GM19351 (cell line): ENCODE measurements at regions not wholly inside any gene's neighbourhood (a gene's known extent, or its start where the extent isn't known, plus 50 kb on each side); places are given as distances from the start of the nearest gene placed in this dataset.
"Not testable (repeated sequence)": the region's sequence is repeated elsewhere in the genome, so short reads cannot be mapped to it uniquely, and the experiment has no call there.

Experiments
- ATAC-seq: cut with Tn5 transposase; IDR thresholded peaks from one replicate; pipeline ENCODE4 v1.9.1; 2021; ENCODE audit warnings: mild to moderate bottlenecking, moderate library complexity; ENCODE audit not compliant: unreplicated experiment

- no peak for ATAC-seq
Observed at GRCh38 chr22:48068323-48068885, 1306.0 kb downstream of the TBC1D22A start.

- no peak for ATAC-seq
Observed at GRCh38 chr22:48065892-48066291, 1303.4 kb downstream of the TBC1D22A start.

- no peak for ATAC-seq
Observed at GRCh38 chr22:48061726-48062125, 1299.3 kb downstream of the TBC1D22A start.

- ATAC-seq, result no peak
Observed at GRCh38 chr22:48060266-48060665, 1297.8 kb downstream of the TBC1D22A start.

- ATAC-seq, result not testable (repeated sequence)
Observed at GRCh38 chr22:48059521-48059920, 1297.1 kb downstream of the TBC1D22A start.

- no peak for ATAC-seq
Observed at GRCh38 chr22:48057116-48057835, 1294.8 kb downstream of the TBC1D22A start.

- ATAC-seq, result no peak
Observed at GRCh38 chr22:48055827-48056226, 1293.4 kb downstream of the TBC1D22A start.

GRCh38 chr22:48055185-48055584 lies 1292.7 kb downstream of the TBC1D22A start:
- ATAC-seq, result no peak

- no peak for ATAC-seq
Observed at GRCh38 chr22:48054596-48054995, 1292.1 kb downstream of the TBC1D22A start.

- ATAC-seq, result no peak
Observed at GRCh38 chr22:48053973-48054372, 1291.5 kb downstream of the TBC1D22A start.

GRCh38 chr22:48053486-48053885 lies 1291.0 kb downstream of the TBC1D22A start:
- no peak for ATAC-seq

GRCh38 chr22:48052621-48052890 lies 1290.1 kb downstream of the TBC1D22A start:
- no peak for ATAC-seq

GRCh38 chr22:48051796-48052620 lies 1289.6 kb downstream of the TBC1D22A start:
- no peak for ATAC-seq

GRCh38 chr22:48050836-48051235 lies 1288.4 kb downstream of the TBC1D22A start:
- no peak for ATAC-seq

- ATAC-seq, result no peak
Observed at GRCh38 chr22:48049116-48049515, 1286.7 kb downstream of the TBC1D22A start.

GRCh38 chr22:48047722-48048500 lies 1285.5 kb downstream of the TBC1D22A start:
- ATAC-seq, result no peak

GRCh38 chr22:48045369-48045768 lies 1282.9 kb downstream of the TBC1D22A start:
- ATAC-seq, result peak; percentile 90

GRCh38 chr22:48044487-48045060 lies 1282.1 kb downstream of the TBC1D22A start:
- ATAC-seq, result no peak

- no peak for ATAC-seq
Observed at GRCh38 chr22:48043581-48043980, 1281.1 kb downstream of the TBC1D22A start.

- ATAC-seq, result no peak
Observed at GRCh38 chr22:48042621-48043395, 1280.4 kb downstream of the TBC1D22A start.
